ENCODE measurements at regions not wholly inside any gene's neighbourhood (a gene's known extent, or its start where the extent isn't known, plus 50 kb on each side); places are given as distances from the start of the nearest gene placed in this dataset.
A peak's percentile ranks its signal among the peaks of the same experiment; 100 is the strongest.

DNA sequence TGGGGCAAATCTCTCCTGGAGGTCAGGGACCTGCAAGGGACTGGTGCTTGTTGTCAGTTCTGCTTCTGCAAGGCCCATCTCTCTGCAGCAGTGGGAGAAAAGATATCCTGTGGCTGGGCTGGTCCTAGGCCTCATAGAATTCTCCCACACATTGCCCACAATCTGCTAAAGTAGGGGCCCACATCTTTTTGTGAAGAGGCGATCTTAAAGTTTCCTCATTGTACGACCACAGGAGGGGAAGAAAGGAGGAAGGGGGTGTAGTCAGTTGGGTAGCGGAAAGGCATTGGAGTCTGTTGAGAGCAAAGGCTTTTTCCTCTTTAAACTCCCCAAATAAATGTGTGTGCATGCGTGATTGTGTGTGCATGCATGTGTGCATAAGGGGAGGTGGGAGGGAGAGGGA is 145.3 kb downstream of the SLC4A3 start:
- H3K79me2 ChIP-seq (replicated peaks; ENCODE audit: insufficient read depth, low read length), result no peaks in the 10 kb centered on the region
- H3K27ac ChIP-seq (ENCODE audit: low read length), result peak overlapping the region; percentile 49
- no peaks in the 10 kb centered on the region for H3K9me3 ChIP-seq (ENCODE audit: low read length)
- no peaks in the 10 kb centered on the region for H3F3A ChIP-seq (ENCODE audit: insufficient read depth, low read length, poor library complexity, severe bottlenecking)
- TF ChIP-seq TAF1 (IDR thresholded peaks at IDR 0.05; ENCODE audit: low read depth), result no peak
- no peak for TF ChIP-seq POLR2AphosphoS5 (IDR thresholded peaks at IDR 0.05)
- TF ChIP-seq, protein P1, sequence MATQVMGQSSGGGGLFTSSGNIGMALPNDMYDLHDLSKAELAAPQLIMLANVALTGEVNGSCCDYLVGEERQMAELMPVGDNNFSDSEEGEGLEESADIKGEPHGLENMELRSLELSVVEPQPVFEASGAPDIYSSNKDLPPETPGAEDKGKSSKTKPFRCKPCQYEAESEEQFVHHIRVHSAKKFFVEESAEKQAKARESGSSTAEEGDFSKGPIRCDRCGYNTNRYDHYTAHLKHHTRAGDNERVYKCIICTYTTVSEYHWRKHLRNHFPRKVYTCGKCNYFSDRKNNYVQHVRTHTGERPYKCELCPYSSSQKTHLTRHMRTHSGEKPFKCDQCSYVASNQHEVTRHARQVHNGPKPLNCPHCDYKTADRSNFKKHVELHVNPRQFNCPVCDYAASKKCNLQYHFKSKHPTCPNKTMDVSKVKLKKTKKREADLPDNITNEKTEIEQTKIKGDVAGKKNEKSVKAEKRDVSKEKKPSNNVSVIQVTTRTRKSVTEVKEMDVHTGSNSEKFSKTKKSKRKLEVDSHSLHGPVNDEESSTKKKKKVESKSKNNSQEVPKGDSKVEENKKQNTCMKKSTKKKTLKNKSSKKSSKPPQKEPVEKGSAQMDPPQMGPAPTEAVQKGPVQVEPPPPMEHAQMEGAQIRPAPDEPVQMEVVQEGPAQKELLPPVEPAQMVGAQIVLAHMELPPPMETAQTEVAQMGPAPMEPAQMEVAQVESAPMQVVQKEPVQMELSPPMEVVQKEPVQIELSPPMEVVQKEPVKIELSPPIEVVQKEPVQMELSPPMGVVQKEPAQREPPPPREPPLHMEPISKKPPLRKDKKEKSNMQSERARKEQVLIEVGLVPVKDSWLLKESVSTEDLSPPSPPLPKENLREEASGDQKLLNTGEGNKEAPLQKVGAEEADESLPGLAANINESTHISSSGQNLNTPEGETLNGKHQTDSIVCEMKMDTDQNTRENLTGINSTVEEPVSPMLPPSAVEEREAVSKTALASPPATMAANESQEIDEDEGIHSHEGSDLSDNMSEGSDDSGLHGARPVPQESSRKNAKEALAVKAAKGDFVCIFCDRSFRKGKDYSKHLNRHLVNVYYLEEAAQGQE (IDR thresholded peaks at IDR 0.05; ENCODE audit: borderline replicate concordance), result no peak
- TF ChIP-seq EP300 (conservative IDR thresholded peaks at IDR 0.05; ENCODE audit: poor library complexity, severe bottlenecking), result no peak
- no peak for TF ChIP-seq EZH2 (IDR thresholded peaks at IDR 0.05; ENCODE audit: borderline replicate concordance, insufficient read depth, low read length, poor library complexity, severe bottlenecking)
- TF ChIP-seq RAD21 (conservative IDR thresholded peaks at IDR 0.05), result no peak
- no peaks in the 10 kb centered on the region for H3K36me3 ChIP-seq (ENCODE audit: insufficient read depth, low read length)
- no peaks in the 10 kb centered on the region for H3K9me2 ChIP-seq (ENCODE audit: insufficient read depth, low read length)
- peak overlapping the region; percentile 20 for H3K9ac ChIP-seq (ENCODE audit: low read length)
- H3K4me2 ChIP-seq (ENCODE audit: low read length), result no peak overlapping the region
- no peaks in the 10 kb centered on the region for H4K20me1 ChIP-seq (ENCODE audit: insufficient read depth)
- peak overlapping the region; percentile 6 for H3K4me3 ChIP-seq (ENCODE audit: low read length)
- H2AFZ ChIP-seq (ENCODE audit: low read depth, low read length), result no peak overlapping the region
- H3K27me3 ChIP-seq (ENCODE audit: insufficient read depth, low read depth, low read length), result no peaks in the 10 kb centered on the region

DNA sequence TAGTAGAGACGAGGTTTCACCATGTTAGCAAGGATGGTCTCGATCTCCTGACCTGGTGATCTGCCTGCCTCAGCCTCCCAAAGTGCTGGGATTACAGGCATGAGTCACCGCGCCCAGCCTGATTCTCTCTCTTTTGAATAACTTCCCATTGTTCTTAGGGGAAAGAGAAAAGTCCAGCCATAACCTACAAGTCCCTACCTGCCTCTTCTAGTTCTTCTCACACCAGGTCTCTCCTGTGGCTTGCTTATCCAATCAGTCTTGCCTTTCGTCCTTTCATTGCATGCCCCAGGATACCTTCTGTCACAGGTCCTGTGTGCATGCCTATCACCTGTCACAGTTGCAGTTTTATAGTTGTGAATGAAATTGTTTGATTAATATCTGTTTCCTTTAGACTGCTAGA is 148.1 kb downstream of the SLC4A3 start:
- Histone ChIP-seq H3K9me3 (ENCODE audit: low read length) (no peaks in the 10 kb centered on the region), H3K4me2 (ENCODE audit: low read length) (no peak overlapping the region), H3K27ac (ENCODE audit: low read length) (no peak overlapping the region), H3K4me3 (ENCODE audit: low read length) (no peak overlapping the region), H3F3A (ENCODE audit: insufficient read depth, low read length, poor library complexity, severe bottlenecking) (no peaks in the 10 kb centered on the region), H3K79me2 (replicated peaks; ENCODE audit: insufficient read depth, low read length) (no peaks in the 10 kb centered on the region), H3K9ac (ENCODE audit: low read length) (no peak overlapping the region), H3K36me3 (ENCODE audit: insufficient read depth, low read length) (no peaks in the 10 kb centered on the region), H2AFZ (ENCODE audit: low read depth, low read length) (no peak overlapping the region), H4K20me1 (ENCODE audit: insufficient read depth) (no peaks in the 10 kb centered on the region), H3K27me3 (ENCODE audit: insufficient read depth, low read depth, low read length) (no peaks in the 10 kb centered on the region), H3K9me2 (ENCODE audit: insufficient read depth, low read length) (no peaks in the 10 kb centered on the region)
- TF ChIP-seq, protein P1 (IDR thresholded peaks at IDR 0.05; ENCODE audit: borderline replicate concordance), result no peak
- TF ChIP-seq, protein P2, sequence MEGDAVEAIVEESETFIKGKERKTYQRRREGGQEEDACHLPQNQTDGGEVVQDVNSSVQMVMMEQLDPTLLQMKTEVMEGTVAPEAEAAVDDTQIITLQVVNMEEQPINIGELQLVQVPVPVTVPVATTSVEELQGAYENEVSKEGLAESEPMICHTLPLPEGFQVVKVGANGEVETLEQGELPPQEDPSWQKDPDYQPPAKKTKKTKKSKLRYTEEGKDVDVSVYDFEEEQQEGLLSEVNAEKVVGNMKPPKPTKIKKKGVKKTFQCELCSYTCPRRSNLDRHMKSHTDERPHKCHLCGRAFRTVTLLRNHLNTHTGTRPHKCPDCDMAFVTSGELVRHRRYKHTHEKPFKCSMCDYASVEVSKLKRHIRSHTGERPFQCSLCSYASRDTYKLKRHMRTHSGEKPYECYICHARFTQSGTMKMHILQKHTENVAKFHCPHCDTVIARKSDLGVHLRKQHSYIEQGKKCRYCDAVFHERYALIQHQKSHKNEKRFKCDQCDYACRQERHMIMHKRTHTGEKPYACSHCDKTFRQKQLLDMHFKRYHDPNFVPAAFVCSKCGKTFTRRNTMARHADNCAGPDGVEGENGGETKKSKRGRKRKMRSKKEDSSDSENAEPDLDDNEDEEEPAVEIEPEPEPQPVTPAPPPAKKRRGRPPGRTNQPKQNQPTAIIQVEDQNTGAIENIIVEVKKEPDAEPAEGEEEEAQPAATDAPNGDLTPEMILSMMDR (IDR thresholded peaks at IDR 0.05; ENCODE audit: poor library complexity, severe bottlenecking), result no peak
- TF ChIP-seq MXI1 (conservative IDR thresholded peaks at IDR 0.05; ENCODE audit: poor library complexity, severe bottlenecking), result no peak
- no peak for TF ChIP-seq EP300 (conservative IDR thresholded peaks at IDR 0.05; ENCODE audit: poor library complexity, severe bottlenecking)
- no peak for TF ChIP-seq TAF1 (IDR thresholded peaks at IDR 0.05; ENCODE audit: low read depth)
- TF ChIP-seq POLR2AphosphoS5 (IDR thresholded peaks at IDR 0.05), result no peak
- TF ChIP-seq SMC3 (conservative IDR thresholded peaks at IDR 0.05; ENCODE audit: poor library complexity), result no peak
- TF ChIP-seq RAD21 (conservative IDR thresholded peaks at IDR 0.05), result no peak
- no peak for TF ChIP-seq EZH2 (IDR thresholded peaks at IDR 0.05; ENCODE audit: borderline replicate concordance, insufficient read depth, low read length, poor library complexity, severe bottlenecking)
